GM23338 (cell line): ENCODE measurements at regions not wholly inside any gene's neighbourhood (a gene's known extent, or its start where the extent isn't known, plus 50 kb on each side); places are given as distances from the start of the nearest gene placed in this dataset.

Experiments used
- ATAC-seq: fragments of 200-7000 bp; cut with Tn5 transposase; 3 replicates; pipeline ENCODE4 v1.9.1; 2020
- DNase-seq: peaks from one replicate; pipeline ENCODE4 v3.0.0-alpha.2; 2015; ENCODE audit warnings: low spot score
- H2AFZ ChIP-seq: fragments of 200-600 bp; sonication (generic); 2 replicates; pipeline ENCODE4 v1.8.0; 2016; ENCODE audit warnings: antibody characterized with exemption, mild to moderate bottlenecking, moderate library complexity
- H3F3A ChIP-seq: fragments of 200-600 bp; sonication (generic); replicated peaks from 2 replicates; pipeline ENCODE4 v1.8.0; 2017; ENCODE audit warnings: antibody characterized with exemption, mixed run types, low read depth
- H3K27ac ChIP-seq: fragments of 200-600 bp; sonication (generic); 2 replicates; pipeline ENCODE4 v1.6.1; 2016; ENCODE audit warnings: low read depth
- H3K27me3 ChIP-seq: fragments of 200-600 bp; sonication (generic); 2 replicates; pipeline ENCODE4 v1.8.0; 2016; ENCODE audit warnings: mild to moderate bottlenecking, mixed run types, moderate library complexity; ENCODE audit not compliant: insufficient read depth
- H3K36me3 ChIP-seq: fragments of 200-600 bp; sonication (generic); 2 replicates; pipeline ENCODE4 v1.8.0; 2016; ENCODE audit warnings: mild to moderate bottlenecking; ENCODE audit not compliant: insufficient read depth
- H3K4me1 ChIP-seq: fragments of 200-600 bp; sonication (generic); 2 replicates; pipeline ENCODE4 v1.8.0; 2016; ENCODE audit warnings: mild to moderate bottlenecking, moderate library complexity; ENCODE audit not compliant: insufficient read depth
- H3K4me2 ChIP-seq: fragments of 200-600 bp; sonication (generic); 2 replicates; pipeline ENCODE4 v1.7.1; 2017; ENCODE audit warnings: mixed run types
- H3K4me3 ChIP-seq: fragments of 200-600 bp; sonication (generic); 2 replicates; pipeline ENCODE4 v1.6.1; 2016; ENCODE audit warnings: mixed run types
- H3K79me2 ChIP-seq: fragments of 200-600 bp; sonication (generic); replicated peaks from 2 replicates; pipeline ENCODE4 v1.8.0; 2017; ENCODE audit warnings: mild to moderate bottlenecking; ENCODE audit not compliant: insufficient read depth
- H3K9me2 ChIP-seq: fragments of 200-600 bp; sonication (generic); 2 replicates; pipeline ENCODE4 v1.8.0; 2017; ENCODE audit not compliant: insufficient read depth
- H4K20me1 ChIP-seq: fragments of 200-600 bp; sonication (generic); replicated peaks from 2 replicates; pipeline ENCODE4 v1.8.0; 2017; ENCODE audit warnings: mild to moderate bottlenecking; ENCODE audit not compliant: insufficient read depth
- H3K27ac Mint-ChIP-seq: 2 replicates; pipeline ENCODE4 v1.8.0; 2020; ENCODE audit warnings: inconsistent platforms, mild to moderate bottlenecking, moderate library complexity, mixed read lengths
- H3K27me3 Mint-ChIP-seq: 3 replicates; pipeline ENCODE4 v1.8.0; 2022; ENCODE audit warnings: low read depth, mild to moderate bottlenecking, moderate library complexity, mixed read lengths, inconsistent platforms; ENCODE audit not compliant: insufficient read depth, poor library complexity
- H3K36me3 Mint-ChIP-seq: 3 replicates; pipeline ENCODE4 v1.8.0; 2021; ENCODE audit warnings: low read depth, mild to moderate bottlenecking, inconsistent platforms, moderate library complexity, mixed read lengths
- H3K4me1 Mint-ChIP-seq: 3 replicates; pipeline ENCODE4 v1.8.0; 2020; ENCODE audit warnings: mild to moderate bottlenecking, inconsistent platforms, mixed read lengths
- H3K4me3 Mint-ChIP-seq: 3 replicates; pipeline ENCODE4 v1.8.0; 2021; ENCODE audit warnings: moderate library complexity, mild to moderate bottlenecking, inconsistent platforms, mixed read lengths
- H3K9me3 Mint-ChIP-seq: 3 replicates; pipeline ENCODE4 v1.8.0; 2020; ENCODE audit warnings: moderate library complexity, mild to moderate bottlenecking, inconsistent platforms, mixed read lengths
- EZH2 ChIP-seq: fragments of 200-600 bp; sonication (generic); IDR thresholded peaks from one replicate; pipeline ENCODE4 v1.8.0; 2017; ENCODE audit warnings: antibody characterized with exemption, mild to moderate bottlenecking, low read depth; ENCODE audit not compliant: unreplicated experiment
- JUNB ChIP-seq: IDR thresholded peaks from one replicate; pipeline ENCODE4 v1.6.1; 2016; ENCODE audit warnings: antibody characterized with exemption; ENCODE audit not compliant: unreplicated experiment
- NANOG ChIP-seq: IDR thresholded peaks from 2 replicates; pipeline ENCODE4 v1.6.1; 2016; ENCODE audit warnings: antibody characterized with exemption, borderline replicate concordance
- POLR2AphosphoS5 ChIP-seq: IDR thresholded peaks from 2 replicates; pipeline ENCODE4 v1.6.1; 2016; ENCODE audit warnings: antibody characterized with exemption, low read depth
- STAT1 ChIP-seq: IDR thresholded peaks from one replicate; pipeline ENCODE4 v1.6.1; 2016; ENCODE audit warnings: antibody characterized with exemption; ENCODE audit not compliant: unreplicated experiment
- TF ChIP-seq, protein P1 (sequence below): IDR thresholded peaks from 2 replicates; pipeline ENCODE4 v1.6.1; 2016; ENCODE audit warnings: antibody characterized with exemption
- TF ChIP-seq, protein P2 (sequence below): fragments of 250-450 bp; sonication (Bioruptor Pico); IDR thresholded peaks from 2 replicates; pipeline ENCODE4 v1.5.0; 2020; ENCODE audit warnings: mild to moderate bottlenecking, moderate library complexity

DNA sequence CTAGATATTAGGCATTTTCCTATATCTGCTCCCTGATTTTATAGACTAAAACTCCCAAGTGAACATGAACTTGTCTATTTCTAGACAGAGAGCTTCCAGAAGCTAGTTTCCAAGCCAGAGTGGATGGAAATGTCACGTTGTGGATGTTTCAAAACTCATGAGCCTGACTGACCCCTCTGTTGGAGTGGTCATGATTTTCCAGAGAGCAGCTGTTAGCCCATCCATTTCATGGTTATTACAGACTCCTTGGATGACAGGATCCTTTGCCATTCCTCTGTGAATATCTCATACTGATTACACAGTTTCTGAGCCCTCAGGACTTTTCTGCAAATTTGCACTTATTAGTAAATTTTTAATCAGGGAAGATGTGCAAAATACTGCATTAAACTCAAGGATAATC lies 76.8 kb upstream of the ATF3 start:
- Histone ChIP-seq H3K9me2 (no peaks in the 10 kb centered on the region), H3K4me3 (no peak overlapping the region), H4K20me1 (no peaks in the 10 kb centered on the region), H3K27ac (no peak overlapping the region), H2AFZ (no peak overlapping the region), H3K27me3 (no peaks in the 10 kb centered on the region), H3K36me3 (no peaks in the 10 kb centered on the region; the same call in 1 of the 2 replicates), H3K4me1 (no peaks in the 10 kb centered on the region), H3F3A (no peaks in the 10 kb centered on the region), H3K4me2 (no peak overlapping the region), H3K79me2 (no peaks in the 10 kb centered on the region)
- H3K27me3 Mint-ChIP-seq, result peaks cover 1% of the 10 kb centered on the region
- ATAC-seq (no peak), DNase-seq (no peak)
- H3K4me1 Mint-ChIP-seq, result no peaks in the 10 kb centered on the region
- H3K4me3 Mint-ChIP-seq, result no peak overlapping the region
- no peak overlapping the region for H3K27ac Mint-ChIP-seq
- no peaks in the 10 kb centered on the region for H3K36me3 Mint-ChIP-seq
- H3K9me3 Mint-ChIP-seq, result no peaks in the 10 kb centered on the region; the same call in 2 of the 3 replicates
- TF ChIP-seq, protein P1, sequence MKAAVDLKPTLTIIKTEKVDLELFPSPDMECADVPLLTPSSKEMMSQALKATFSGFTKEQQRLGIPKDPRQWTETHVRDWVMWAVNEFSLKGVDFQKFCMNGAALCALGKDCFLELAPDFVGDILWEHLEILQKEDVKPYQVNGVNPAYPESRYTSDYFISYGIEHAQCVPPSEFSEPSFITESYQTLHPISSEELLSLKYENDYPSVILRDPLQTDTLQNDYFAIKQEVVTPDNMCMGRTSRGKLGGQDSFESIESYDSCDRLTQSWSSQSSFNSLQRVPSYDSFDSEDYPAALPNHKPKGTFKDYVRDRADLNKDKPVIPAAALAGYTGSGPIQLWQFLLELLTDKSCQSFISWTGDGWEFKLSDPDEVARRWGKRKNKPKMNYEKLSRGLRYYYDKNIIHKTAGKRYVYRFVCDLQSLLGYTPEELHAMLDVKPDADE, result no peak
- no peak for TF ChIP-seq EZH2
- TF ChIP-seq NANOG, result no peak
- TF ChIP-seq POLR2AphosphoS5, result no peak
- no peak for TF ChIP-seq JUNB
- TF ChIP-seq, protein P2, sequence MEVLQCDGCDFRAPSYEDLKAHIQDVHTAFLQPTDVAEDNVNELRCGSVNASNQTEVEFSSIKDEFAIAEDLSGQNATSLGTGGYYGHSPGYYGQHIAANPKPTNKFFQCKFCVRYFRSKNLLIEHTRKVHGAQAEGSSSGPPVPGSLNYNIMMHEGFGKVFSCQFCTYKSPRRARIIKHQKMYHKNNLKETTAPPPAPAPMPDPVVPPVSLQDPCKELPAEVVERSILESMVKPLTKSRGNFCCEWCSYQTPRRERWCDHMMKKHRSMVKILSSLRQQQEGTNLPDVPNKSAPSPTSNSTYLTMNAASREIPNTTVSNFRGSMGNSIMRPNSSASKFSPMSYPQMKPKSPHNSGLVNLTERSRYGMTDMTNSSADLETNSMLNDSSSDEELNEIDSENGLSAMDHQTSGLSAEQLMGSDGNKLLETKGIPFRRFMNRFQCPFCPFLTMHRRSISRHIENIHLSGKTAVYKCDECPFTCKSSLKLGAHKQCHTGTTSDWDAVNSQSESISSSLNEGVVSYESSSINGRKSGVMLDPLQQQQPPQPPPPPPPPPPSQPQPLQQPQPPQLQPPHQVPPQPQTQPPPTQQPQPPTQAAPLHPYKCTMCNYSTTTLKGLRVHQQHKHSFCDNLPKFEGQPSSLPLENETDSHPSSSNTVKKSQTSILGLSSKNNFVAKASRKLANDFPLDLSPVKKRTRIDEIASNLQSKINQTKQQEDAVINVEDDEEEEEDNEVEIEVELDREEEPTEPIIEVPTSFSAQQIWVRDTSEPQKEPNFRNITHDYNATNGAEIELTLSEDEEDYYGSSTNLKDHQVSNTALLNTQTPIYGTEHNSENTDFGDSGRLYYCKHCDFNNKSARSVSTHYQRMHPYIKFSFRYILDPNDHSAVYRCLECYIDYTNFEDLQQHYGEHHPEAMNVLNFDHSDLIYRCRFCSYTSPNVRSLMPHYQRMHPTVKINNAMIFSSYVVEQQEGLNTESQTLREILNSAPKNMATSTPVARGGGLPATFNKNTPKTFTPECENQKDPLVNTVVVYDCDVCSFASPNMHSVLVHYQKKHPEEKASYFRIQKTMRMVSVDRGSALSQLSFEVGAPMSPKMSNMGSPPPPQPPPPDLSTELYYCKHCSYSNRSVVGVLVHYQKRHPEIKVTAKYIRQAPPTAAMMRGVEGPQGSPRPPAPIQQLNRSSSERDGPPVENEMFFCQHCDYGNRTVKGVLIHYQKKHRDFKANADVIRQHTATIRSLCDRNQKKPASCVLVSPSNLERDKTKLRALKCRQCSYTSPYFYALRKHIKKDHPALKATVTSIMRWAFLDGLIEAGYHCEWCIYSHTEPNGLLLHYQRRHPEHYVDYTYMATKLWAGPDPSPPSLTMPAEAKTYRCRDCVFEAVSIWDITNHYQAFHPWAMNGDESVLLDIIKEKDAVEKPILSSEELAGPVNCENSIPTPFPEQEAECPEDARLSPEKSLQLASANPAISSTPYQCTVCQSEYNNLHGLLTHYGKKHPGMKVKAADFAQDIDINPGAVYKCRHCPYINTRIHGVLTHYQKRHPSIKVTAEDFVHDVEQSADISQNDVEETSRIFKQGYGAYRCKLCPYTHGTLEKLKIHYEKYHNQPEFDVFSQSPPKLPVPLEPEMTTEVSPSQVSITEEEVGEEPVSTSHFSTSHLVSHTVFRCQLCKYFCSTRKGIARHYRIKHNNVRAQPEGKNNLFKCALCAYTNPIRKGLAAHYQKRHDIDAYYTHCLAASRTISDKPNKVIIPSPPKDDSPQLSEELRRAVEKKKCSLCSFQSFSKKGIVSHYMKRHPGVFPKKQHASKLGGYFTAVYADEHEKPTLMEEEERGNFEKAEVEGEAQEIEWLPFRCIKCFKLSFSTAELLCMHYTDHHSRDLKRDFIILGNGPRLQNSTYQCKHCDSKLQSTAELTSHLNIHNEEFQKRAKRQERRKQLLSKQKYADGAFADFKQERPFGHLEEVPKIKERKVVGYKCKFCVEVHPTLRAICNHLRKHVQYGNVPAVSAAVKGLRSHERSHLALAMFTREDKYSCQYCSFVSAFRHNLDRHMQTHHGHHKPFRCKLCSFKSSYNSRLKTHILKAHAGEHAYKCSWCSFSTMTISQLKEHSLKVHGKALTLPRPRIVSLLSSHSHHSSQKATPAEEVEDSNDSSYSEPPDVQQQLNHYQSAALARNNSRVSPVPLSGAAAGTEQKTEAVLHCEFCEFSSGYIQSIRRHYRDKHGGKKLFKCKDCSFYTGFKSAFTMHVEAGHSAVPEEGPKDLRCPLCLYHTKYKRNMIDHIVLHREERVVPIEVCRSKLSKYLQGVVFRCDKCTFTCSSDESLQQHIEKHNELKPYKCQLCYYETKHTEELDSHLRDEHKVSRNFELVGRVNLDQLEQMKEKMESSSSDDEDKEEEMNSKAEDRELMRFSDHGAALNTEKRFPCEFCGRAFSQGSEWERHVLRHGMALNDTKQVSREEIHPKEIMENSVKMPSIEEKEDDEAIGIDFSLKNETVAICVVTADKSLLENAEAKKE, result no peak
- no peak for TF ChIP-seq STAT1
